ENCODE measurements at regions not wholly inside any gene's neighbourhood (a gene's known extent, or its start where the extent isn't known, plus 50 kb on each side); places are given as distances from the start of the nearest gene placed in this dataset.

GRCh38 chr10:69745698-69746097 is 56.0 kb upstream of the COL13A1 start:
- TF ChIP-seq EZH2phosphoT487 (IDR thresholded peaks at IDR 0.05; ENCODE audit: borderline replicate concordance, low read depth, low read length) (no peak), CTCF (conservative IDR thresholded peaks at IDR 0.05; ENCODE audit: low read length) (no peak)
- H4K20me1 ChIP-seq (ENCODE audit: insufficient read depth, low read length), result no peaks in the 10 kb centered on the region
- H3K79me2 ChIP-seq (ENCODE audit: insufficient read depth, low read depth, low read length), result no peaks in the 10 kb centered on the region
- ChIA-PET POLR2A (interaction anchor here (1.0 kb wide), 1 partner anchor 12 kb away, joined by 5 read pairs; no protein-coding TSS in a partner anchor), CTCF (ENCODE audit: unreplicated experiment) (no interaction called here)
- no peaks in the 10 kb centered on the region for H3K4me1 ChIP-seq (ENCODE audit: insufficient read depth, low read length, poor library complexity, severe bottlenecking)
- DNase-seq (ENCODE audit: low spot score), result no peak
- no peaks in the 10 kb centered on the region for H3K36me3 ChIP-seq (ENCODE audit: insufficient read depth, low read length)
- no peak overlapping the region for H3K4me2 ChIP-seq (ENCODE audit: low read length)
- H3K9me2 ChIP-seq (ENCODE audit: insufficient read depth, low read length), result no peaks in the 10 kb centered on the region
- no peaks in the 10 kb centered on the region for H3K9me3 ChIP-seq (ENCODE audit: low read length)
- no TSS peak for BruUV-seq (replicated peaks)
- no peak overlapping the region for H3K4me3 ChIP-seq (ENCODE audit: low read depth, low read length, poor library complexity, severe bottlenecking)
- no peak overlapping the region for H3K27ac ChIP-seq (ENCODE audit: low read depth, low read length, poor library complexity, severe bottlenecking)
- intact Hi-C loops (cut with micrococcal nuclease; ENCODE audit: unreplicated experiment), result no loop called here
- H2AFZ ChIP-seq (ENCODE audit: low read length), result no peak overlapping the region

- Histone ChIP-seq H3K4me2 (ENCODE audit: low read length) (no peak overlapping the region), H3K36me3 (ENCODE audit: insufficient read depth, low read length) (no peaks in the 10 kb centered on the region), H2AFZ (ENCODE audit: low read length) (no peak overlapping the region), H3K9me2 (ENCODE audit: insufficient read depth, low read length) (no peaks in the 10 kb centered on the region), H3K79me2 (ENCODE audit: insufficient read depth, low read depth, low read length) (no peaks in the 10 kb centered on the region), H4K20me1 (ENCODE audit: insufficient read depth, low read length) (no peaks in the 10 kb centered on the region), H3K27ac (ENCODE audit: low read depth, low read length, poor library complexity, severe bottlenecking) (no peak overlapping the region), H3K9me3 (ENCODE audit: low read length) (no peaks in the 10 kb centered on the region), H3K4me3 (ENCODE audit: low read depth, low read length, poor library complexity, severe bottlenecking) (no peak overlapping the region), H3K4me1 (ENCODE audit: insufficient read depth, low read length, poor library complexity, severe bottlenecking) (no peaks in the 10 kb centered on the region)
- CTCF ChIA-PET (ENCODE audit: unreplicated experiment), result no interaction called here
- BruUV-seq (replicated peaks), result no TSS peak
- TF ChIP-seq CTCF (conservative IDR thresholded peaks at IDR 0.05; ENCODE audit: low read length), result no peak
- TF ChIP-seq EZH2phosphoT487 (IDR thresholded peaks at IDR 0.05; ENCODE audit: borderline replicate concordance, low read depth, low read length), result no peak
- intact Hi-C loops (cut with micrococcal nuclease; ENCODE audit: unreplicated experiment), result no loop called here
- no peak for DNase-seq (ENCODE audit: low spot score)
- POLR2A ChIA-PET, result no interaction called here
Measured at GRCh38 chr10:69747179-69747578, 54.5 kb upstream of the COL13A1 start.

- H3K36me3 ChIP-seq (ENCODE audit: insufficient read depth, low read length), result no peaks in the 10 kb centered on the region
- H3K79me2 ChIP-seq (ENCODE audit: insufficient read depth, low read depth, low read length), result no peaks in the 10 kb centered on the region
- no peaks in the 10 kb centered on the region for H3K4me1 ChIP-seq (ENCODE audit: insufficient read depth, low read length, poor library complexity, severe bottlenecking)
- H3K9me2 ChIP-seq (ENCODE audit: insufficient read depth, low read length), result no peaks in the 10 kb centered on the region
- POLR2A ChIA-PET, result no interaction called here
- H3K4me2 ChIP-seq (ENCODE audit: low read length), result no peak overlapping the region
- no peaks in the 10 kb centered on the region for H4K20me1 ChIP-seq (ENCODE audit: insufficient read depth, low read length)
- CTCF ChIA-PET (ENCODE audit: unreplicated experiment), result no interaction called here
- DNase-seq (ENCODE audit: low spot score), result no peak
- H2AFZ ChIP-seq (ENCODE audit: low read length), result no peak overlapping the region
- H3K4me3 ChIP-seq (ENCODE audit: low read depth, low read length, poor library complexity, severe bottlenecking), result no peak overlapping the region
- H3K27ac ChIP-seq (ENCODE audit: low read depth, low read length, poor library complexity, severe bottlenecking), result no peak overlapping the region
- TF ChIP-seq EZH2phosphoT487 (IDR thresholded peaks at IDR 0.05; ENCODE audit: borderline replicate concordance, low read depth, low read length) (no peak), CTCF (conservative IDR thresholded peaks at IDR 0.05; ENCODE audit: low read length) (no peak)
- H3K9me3 ChIP-seq (ENCODE audit: low read length), result no peaks in the 10 kb centered on the region
- no TSS peak for BruUV-seq (replicated peaks)
- intact Hi-C loops (cut with micrococcal nuclease; ENCODE audit: unreplicated experiment), result no loop called here
Measured at GRCh38 chr10:69748621-69749020, 53.1 kb upstream of the COL13A1 start.

Measured in OCI-LY7 (cell line).